Neural cell (in vitro differentiated cells): ENCODE measurements at regions not wholly inside any gene's neighbourhood (a gene's known extent, or its start where the extent isn't known, plus 50 kb on each side); places are given as distances from the start of the nearest gene placed in this dataset.

Source experiments
- H2AFZ ChIP-seq: fragments of 200-600, 300-800 bp; sonication (generic), shearing (Covaris generic); 2 replicates; pipeline ENCODE4 v1.6.0; 2014; ENCODE audit warnings: low read depth, mild to moderate bottlenecking, antibody characterized with exemption, low read length, moderate library complexity
- H3F3A ChIP-seq: fragments of 200-600 bp; shearing (Covaris generic); 2 replicates; pipeline ENCODE4 v1.6.1; 2016; ENCODE audit warnings: mild to moderate bottlenecking, moderate library complexity, mixed read lengths, antibody characterized with exemption, low read length; ENCODE audit not compliant: insufficient read depth, poor library complexity, severe bottlenecking
- H3K27ac ChIP-seq: fragments of 200-600, 300-800 bp; sonication (generic), shearing (Covaris generic); 2 replicates; pipeline ENCODE4 v1.5.1; 2014; ENCODE audit warnings: mild to moderate bottlenecking, low read length, moderate library complexity
- H3K27me3 ChIP-seq: fragments of 300-800, 200-600 bp; sonication (generic), shearing (Covaris generic); 2 replicates; pipeline ENCODE4 v1.6.0; 2014; ENCODE audit warnings: mild to moderate bottlenecking, low read depth, low read length, moderate library complexity; ENCODE audit not compliant: insufficient read depth
- H3K36me3 ChIP-seq: fragments of 300-800, 200-600 bp; sonication (generic), shearing (Covaris generic); 2 replicates; pipeline ENCODE4 v1.5.1; 2014; ENCODE audit warnings: mild to moderate bottlenecking, antibody characterized with exemption, low read length, moderate library complexity; ENCODE audit not compliant: insufficient read depth
- H3K4me2 ChIP-seq: fragments of 300-800, 200-600 bp; sonication (generic), shearing (Covaris generic); 2 replicates; pipeline ENCODE4 v1.6.0; 2014; ENCODE audit warnings: mild to moderate bottlenecking, low read length
- H3K4me3 ChIP-seq: fragments of 300-800, 200-600 bp; sonication (generic), shearing (Covaris generic); 2 replicates; pipeline ENCODE4 v1.5.1; 2014; ENCODE audit warnings: mild to moderate bottlenecking, low read length, moderate library complexity
- H3K79me2 ChIP-seq: fragments of 200-600 bp; shearing (Covaris generic); replicated peaks from 2 replicates; pipeline ENCODE4 v1.6.0; 2014; ENCODE audit warnings: mild to moderate bottlenecking, low read length, moderate library complexity; ENCODE audit not compliant: insufficient read depth
- H3K9ac ChIP-seq: fragments of 300-800, 200-600 bp; sonication (generic), shearing (Covaris generic); 2 replicates; pipeline ENCODE4 v1.6.1; 2016; ENCODE audit warnings: mild to moderate bottlenecking, low read length, mixed read lengths
- H3K9me2 ChIP-seq: fragments of 200-600 bp; shearing (Covaris generic); 2 replicates; pipeline ENCODE4 v1.6.1; 2016; ENCODE audit warnings: mild to moderate bottlenecking, low read length, mixed read lengths; ENCODE audit not compliant: insufficient read depth
- H3K9me3 ChIP-seq: fragments of 200-600, 300-800 bp; sonication (generic), shearing (Covaris generic); 2 replicates; pipeline ENCODE4 v1.6.1; 2016; ENCODE audit warnings: mild to moderate bottlenecking, mixed run types, low read length, moderate library complexity, mixed read lengths
- H4K20me1 ChIP-seq: fragments of 200-600 bp; shearing (Covaris generic); 2 replicates; pipeline ENCODE4 v1.6.1; 2016; ENCODE audit warnings: mild to moderate bottlenecking, mixed run types; ENCODE audit not compliant: insufficient read depth
- EP300 ChIP-seq: fragments of 450-650 bp; conservative IDR thresholded peaks from 2 replicates; pipeline ENCODE4 v1.6.1; 2014; ENCODE audit warnings: antibody characterized with exemption, mild to moderate bottlenecking, moderate library complexity; ENCODE audit not compliant: poor library complexity, severe bottlenecking
- EZH2 ChIP-seq: fragments of 200-600, 300-800 bp; shearing (Covaris generic), sonication (generic); IDR thresholded peaks from 2 replicates; pipeline ENCODE4 v1.6.1; 2014; ENCODE audit warnings: antibody characterized with exemption, low read length, borderline replicate concordance, mild to moderate bottlenecking; ENCODE audit not compliant: insufficient read depth, poor library complexity, severe bottlenecking
- MXI1 ChIP-seq: fragments of 450-650 bp; conservative IDR thresholded peaks from 2 replicates; pipeline ENCODE4 v1.6.1; 2014; ENCODE audit warnings: antibody characterized with exemption, mild to moderate bottlenecking; ENCODE audit not compliant: poor library complexity, severe bottlenecking
- POLR2AphosphoS5 ChIP-seq: IDR thresholded peaks from 2 replicates; pipeline ENCODE4 v1.6.1; 2012
- RAD21 ChIP-seq: fragments of 450-650 bp; conservative IDR thresholded peaks from 2 replicates; pipeline ENCODE4 v1.6.1; 2014; ENCODE audit warnings: antibody characterized with exemption, mild to moderate bottlenecking, moderate library complexity
- SMC3 ChIP-seq: fragments of 450-650 bp; conservative IDR thresholded peaks from 2 replicates; pipeline ENCODE4 v1.6.1; 2014; ENCODE audit warnings: antibody characterized with exemption, mild to moderate bottlenecking, moderate library complexity; ENCODE audit not compliant: poor library complexity
- TAF1 ChIP-seq: IDR thresholded peaks from 2 replicates; pipeline ENCODE4 v1.6.1; 2012; ENCODE audit warnings: low read depth
- TF ChIP-seq, protein P1 (sequence below): IDR thresholded peaks from 2 replicates; pipeline ENCODE4 v1.6.1; 2012; ENCODE audit warnings: borderline replicate concordance
- TF ChIP-seq, protein P2 (sequence below): fragments of 450-650 bp; IDR thresholded peaks from 2 replicates; pipeline ENCODE4 v1.5.1; 2014; ENCODE audit warnings: antibody characterized with exemption, mild to moderate bottlenecking, moderate library complexity; ENCODE audit not compliant: poor library complexity, severe bottlenecking

DNA sequence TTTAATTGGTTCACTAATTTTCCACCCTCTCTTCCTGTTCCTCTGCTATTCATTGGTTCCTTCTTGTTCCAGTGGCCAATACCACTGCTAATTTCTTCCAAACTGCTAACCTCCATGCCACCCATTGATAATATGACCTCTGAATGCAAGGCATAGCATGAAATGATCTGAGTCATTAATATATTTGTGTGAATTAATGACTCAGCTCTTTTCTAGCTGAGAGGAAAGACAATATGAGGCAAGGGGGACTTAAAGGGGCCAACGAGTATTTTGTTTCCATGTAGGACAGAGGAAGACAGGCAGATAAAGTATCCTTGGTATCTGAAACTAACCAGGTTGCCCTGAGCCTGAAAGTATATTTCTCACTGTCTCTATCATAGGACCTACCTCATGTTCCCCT lies 154.3 kb upstream of the BRINP1 start:
- Histone ChIP-seq H3K9me2 (no peaks in the 10 kb centered on the region), H2AFZ (no peak overlapping the region), H3K9me3 (no peaks in the 10 kb centered on the region), H3F3A (no peaks in the 10 kb centered on the region), H3K27me3 (no peaks in the 10 kb centered on the region), H3K4me3 (no peak overlapping the region), H3K9ac (no peak overlapping the region), H3K36me3 (no peaks in the 10 kb centered on the region), H4K20me1 (no peaks in the 10 kb centered on the region), H3K27ac (no peak overlapping the region), H3K4me2 (no peak overlapping the region), H3K79me2 (no peaks in the 10 kb centered on the region)
- TF ChIP-seq, protein P1, sequence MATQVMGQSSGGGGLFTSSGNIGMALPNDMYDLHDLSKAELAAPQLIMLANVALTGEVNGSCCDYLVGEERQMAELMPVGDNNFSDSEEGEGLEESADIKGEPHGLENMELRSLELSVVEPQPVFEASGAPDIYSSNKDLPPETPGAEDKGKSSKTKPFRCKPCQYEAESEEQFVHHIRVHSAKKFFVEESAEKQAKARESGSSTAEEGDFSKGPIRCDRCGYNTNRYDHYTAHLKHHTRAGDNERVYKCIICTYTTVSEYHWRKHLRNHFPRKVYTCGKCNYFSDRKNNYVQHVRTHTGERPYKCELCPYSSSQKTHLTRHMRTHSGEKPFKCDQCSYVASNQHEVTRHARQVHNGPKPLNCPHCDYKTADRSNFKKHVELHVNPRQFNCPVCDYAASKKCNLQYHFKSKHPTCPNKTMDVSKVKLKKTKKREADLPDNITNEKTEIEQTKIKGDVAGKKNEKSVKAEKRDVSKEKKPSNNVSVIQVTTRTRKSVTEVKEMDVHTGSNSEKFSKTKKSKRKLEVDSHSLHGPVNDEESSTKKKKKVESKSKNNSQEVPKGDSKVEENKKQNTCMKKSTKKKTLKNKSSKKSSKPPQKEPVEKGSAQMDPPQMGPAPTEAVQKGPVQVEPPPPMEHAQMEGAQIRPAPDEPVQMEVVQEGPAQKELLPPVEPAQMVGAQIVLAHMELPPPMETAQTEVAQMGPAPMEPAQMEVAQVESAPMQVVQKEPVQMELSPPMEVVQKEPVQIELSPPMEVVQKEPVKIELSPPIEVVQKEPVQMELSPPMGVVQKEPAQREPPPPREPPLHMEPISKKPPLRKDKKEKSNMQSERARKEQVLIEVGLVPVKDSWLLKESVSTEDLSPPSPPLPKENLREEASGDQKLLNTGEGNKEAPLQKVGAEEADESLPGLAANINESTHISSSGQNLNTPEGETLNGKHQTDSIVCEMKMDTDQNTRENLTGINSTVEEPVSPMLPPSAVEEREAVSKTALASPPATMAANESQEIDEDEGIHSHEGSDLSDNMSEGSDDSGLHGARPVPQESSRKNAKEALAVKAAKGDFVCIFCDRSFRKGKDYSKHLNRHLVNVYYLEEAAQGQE = no peak
- TF ChIP-seq MXI1 (no peak), TAF1 (no peak), EP300 (no peak), POLR2AphosphoS5 (no peak), SMC3 (no peak), RAD21 (no peak)

DNA sequence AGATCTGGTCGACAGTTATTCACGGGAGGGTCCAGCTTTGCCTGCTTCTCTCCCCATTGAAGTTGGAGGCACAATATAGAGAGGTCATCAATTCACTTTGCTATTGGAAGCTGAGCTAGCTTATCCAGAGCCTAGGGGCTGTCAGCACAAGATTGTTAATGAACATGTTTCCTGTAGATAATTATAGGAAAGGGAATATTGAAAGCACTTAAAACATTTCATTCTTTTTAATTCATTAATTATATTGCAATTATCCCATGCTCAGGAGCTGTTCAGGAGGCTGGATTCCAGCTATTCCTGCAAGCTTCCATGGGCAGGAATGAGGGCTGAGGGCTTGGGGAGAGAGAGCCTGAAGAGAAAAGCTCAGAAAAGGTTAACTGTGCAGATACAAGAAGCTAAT lies 153.1 kb upstream of the BRINP1 start:
- Histone ChIP-seq H3K9me2 (no peaks in the 10 kb centered on the region), H3K9me3 (no peaks in the 10 kb centered on the region), H3K4me3 (no peak overlapping the region), H3K9ac (no peak overlapping the region), H4K20me1 (no peaks in the 10 kb centered on the region), H3F3A (no peaks in the 10 kb centered on the region), H3K79me2 (no peaks in the 10 kb centered on the region), H3K27me3 (no peaks in the 10 kb centered on the region), H2AFZ (no peak overlapping the region), H3K27ac (no peak overlapping the region), H3K4me2 (no peak overlapping the region), H3K36me3 (no peaks in the 10 kb centered on the region)
- TF ChIP-seq RAD21 (no peak), EP300 (no peak), POLR2AphosphoS5 (no peak), EZH2 (no peak), SMC3 (no peak), MXI1 (no peak), TAF1 (no peak)
- TF ChIP-seq, protein P1 = no peak
- TF ChIP-seq, protein P2, sequence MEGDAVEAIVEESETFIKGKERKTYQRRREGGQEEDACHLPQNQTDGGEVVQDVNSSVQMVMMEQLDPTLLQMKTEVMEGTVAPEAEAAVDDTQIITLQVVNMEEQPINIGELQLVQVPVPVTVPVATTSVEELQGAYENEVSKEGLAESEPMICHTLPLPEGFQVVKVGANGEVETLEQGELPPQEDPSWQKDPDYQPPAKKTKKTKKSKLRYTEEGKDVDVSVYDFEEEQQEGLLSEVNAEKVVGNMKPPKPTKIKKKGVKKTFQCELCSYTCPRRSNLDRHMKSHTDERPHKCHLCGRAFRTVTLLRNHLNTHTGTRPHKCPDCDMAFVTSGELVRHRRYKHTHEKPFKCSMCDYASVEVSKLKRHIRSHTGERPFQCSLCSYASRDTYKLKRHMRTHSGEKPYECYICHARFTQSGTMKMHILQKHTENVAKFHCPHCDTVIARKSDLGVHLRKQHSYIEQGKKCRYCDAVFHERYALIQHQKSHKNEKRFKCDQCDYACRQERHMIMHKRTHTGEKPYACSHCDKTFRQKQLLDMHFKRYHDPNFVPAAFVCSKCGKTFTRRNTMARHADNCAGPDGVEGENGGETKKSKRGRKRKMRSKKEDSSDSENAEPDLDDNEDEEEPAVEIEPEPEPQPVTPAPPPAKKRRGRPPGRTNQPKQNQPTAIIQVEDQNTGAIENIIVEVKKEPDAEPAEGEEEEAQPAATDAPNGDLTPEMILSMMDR = no peak
